GM18907 (cell line): ENCODE measurements at regions not wholly inside any gene's neighbourhood (a gene's known extent, or its start where the extent isn't known, plus 50 kb on each side); places are given as distances from the start of the nearest gene placed in this dataset.

Source experiments
- ATAC-seq: cut with Tn5 transposase; IDR thresholded peaks from one replicate; pipeline ENCODE4 v1.9.1; 2021; ENCODE audit warnings: mild to moderate bottlenecking, moderate library complexity; ENCODE audit not compliant: unreplicated experiment

GRCh38 chr20:16124491-16124890 lies 448.8 kb downstream of the KIF16B start:
- no peak for ATAC-seq

- ATAC-seq: no peak
These were observed 449.6 kb downstream of the KIF16B start for GRCh38 chr20:16123623-16124022.

GRCh38 chr20:16119909-16120308 lies 453.3 kb downstream of the KIF16B start:
- ATAC-seq: no peak

- ATAC-seq: no peak
These were observed 457.2 kb downstream of the KIF16B start for GRCh38 chr20:16115911-16116552.

DNA sequence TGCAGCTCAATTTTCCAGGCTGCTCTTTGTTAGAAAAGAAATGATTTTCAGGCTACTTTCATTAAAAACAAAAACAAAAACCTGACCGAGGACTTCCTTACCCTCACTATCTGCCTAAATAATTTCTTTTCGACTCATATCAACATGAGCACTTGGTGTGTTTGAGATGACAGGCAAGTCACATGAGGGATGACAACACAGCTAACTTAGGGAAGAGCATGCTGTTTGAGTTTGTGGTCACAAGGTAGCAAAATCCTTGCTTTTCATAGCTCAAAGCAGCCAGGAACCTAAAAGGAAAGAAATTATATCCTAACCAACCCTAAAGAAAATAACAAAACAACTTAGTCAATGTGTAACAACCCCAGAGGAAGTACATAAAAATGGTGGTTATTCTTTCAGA lies 459.5 kb downstream of the KIF16B start:
- ATAC-seq: no peak

DNA sequence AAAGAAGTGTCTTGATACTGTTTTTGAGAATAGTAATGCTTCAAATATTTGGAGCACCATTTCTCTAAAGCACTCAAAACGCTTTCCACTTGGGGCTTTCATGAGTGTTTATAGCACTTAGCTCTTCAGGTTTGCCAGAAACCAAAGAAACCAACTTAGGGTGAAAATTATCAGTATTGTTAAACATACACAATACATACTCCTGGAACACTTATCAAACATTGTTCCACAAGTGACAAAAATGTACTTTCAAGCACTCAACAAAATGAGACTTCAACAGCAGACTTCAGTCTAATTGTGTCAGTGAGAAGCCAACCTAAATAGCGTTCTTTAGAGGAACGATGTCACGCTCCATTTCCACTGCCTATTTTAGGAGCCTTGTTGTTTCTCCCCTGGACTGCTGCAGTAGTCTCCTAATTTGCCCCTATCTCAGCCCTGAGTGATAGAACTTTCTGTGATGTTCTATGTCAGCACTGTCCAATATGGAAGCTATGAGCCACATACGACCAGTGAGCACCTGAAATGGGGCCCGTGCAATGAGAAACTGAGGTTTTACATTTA lies 461.3 kb downstream of the KIF16B start:
- no peak for ATAC-seq

DNA sequence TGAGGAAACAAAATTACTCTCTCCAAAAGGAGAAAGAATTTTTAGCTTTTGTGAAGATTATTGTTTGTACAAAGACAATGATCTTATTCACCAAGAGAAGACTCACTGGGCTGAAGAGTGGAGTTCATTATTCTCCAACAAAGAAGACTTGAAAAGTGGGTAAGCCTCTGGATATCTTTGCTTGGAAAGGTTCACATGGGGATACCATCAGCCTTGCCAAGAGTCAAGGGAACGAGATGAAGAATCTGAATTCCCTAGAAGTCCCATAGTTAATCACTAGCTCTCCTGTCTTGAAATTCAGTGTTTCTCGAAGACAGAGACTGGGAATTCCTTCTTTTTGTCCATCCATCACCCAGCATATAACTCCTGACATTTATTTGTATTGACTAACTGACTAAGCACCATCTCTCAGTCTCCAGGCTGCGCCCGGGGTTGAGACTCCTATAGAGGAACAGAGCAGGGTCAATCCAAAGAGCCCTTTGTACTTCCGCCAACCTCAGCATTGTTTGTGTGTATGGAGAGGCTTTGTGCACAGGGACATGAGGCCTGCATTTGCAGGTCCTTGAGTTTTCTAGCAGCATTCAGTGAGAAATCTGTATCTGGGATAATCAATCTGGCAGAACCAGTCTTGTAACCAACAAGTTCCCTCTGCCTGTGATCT lies 461.9 kb downstream of the KIF16B start:
- ATAC-seq: no peak

- no peak for ATAC-seq
These were observed 465.9 kb downstream of the KIF16B start for GRCh38 chr20:16107172-16107870.

GRCh38 chr20:16106191-16106849 lies 466.9 kb downstream of the KIF16B start:
- no peak for ATAC-seq

GRCh38 chr20:16104783-16105182 lies 468.5 kb downstream of the KIF16B start:
- ATAC-seq: no peak
